ENCODE measurements at regions not wholly inside any gene's neighbourhood (a gene's known extent, or its start where the extent isn't known, plus 50 kb on each side); places are given as distances from the start of the nearest gene placed in this dataset.

DNA sequence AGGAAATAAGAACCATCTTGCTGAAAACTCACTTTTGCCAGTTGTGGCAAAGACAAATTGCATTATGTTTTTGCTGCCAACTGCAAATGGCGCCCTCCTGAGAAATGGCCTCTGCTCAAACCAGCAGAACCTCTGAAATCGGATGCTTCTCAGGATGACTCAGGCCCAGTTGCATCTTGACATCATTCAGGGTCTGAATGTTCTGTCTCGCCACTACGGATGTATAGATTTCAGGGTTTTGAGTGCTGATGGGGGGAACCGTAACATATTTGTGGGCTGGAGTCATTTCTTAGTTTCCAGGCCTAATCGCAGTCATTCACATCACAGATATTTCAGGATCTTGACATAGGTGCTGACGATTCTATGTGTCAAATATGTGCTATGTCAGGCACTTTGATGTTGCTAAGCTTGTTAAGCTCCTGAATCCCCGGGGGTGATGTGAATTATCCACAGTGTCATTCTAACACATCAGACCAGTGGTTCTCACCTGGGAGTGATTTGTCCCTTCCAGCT is 207.1 kb downstream of the NFATC2 start:
- Histone ChIP-seq H2BK20ac (ENCODE audit: low read depth, low read length) (peak overlapping the region; percentile 97), H3K14ac (replicated peaks; ENCODE audit: low read depth, low read length) (peak overlapping the region; percentile 99), H4K91ac (ENCODE audit: insufficient read depth, low read depth, low read length) (peak overlapping the region; percentile 100), H3K56ac (ENCODE audit: extremely low read depth, insufficient read depth, low read length) (peak overlapping the region; percentile 50; the same call in 1 of the 2 replicates), H4K8ac (ENCODE audit: low read depth in 2 of 2, low read length in 2 of 2) (peak overlapping the region; percentile 90 to 98; a peak in 3 of 4 replicates), H3K27ac (ENCODE audit: insufficient read depth, low read length) (peak overlapping the region; percentile 87), H3K9ac (ENCODE audit: low read depth, low read length) (no peak overlapping the region; the same call in 1 of the 2 replicates), H3K23ac (ENCODE audit: low read depth, low read length) (peak overlapping the region; percentile 84; the same call in 1 of the 2 replicates), H2BK5ac (ENCODE audit: low read depth, low read length, poor library complexity, severe bottlenecking) (peak overlapping the region; percentile 96), H3K36me3 (ENCODE audit: control insufficient read depth, insufficient read depth, low read length) (no peaks in the 10 kb centered on the region), H3K18ac (ENCODE audit: low read depth, low read length) (peak overlapping the region; percentile 85), H2AK9ac (replicated peaks; ENCODE audit: low read depth, low read length, poor library complexity) (peak overlapping the region; percentile 56), H2BK15ac (ENCODE audit: low read depth, low read length) (peak overlapping the region; percentile 33; the same call in 1 of the 3 replicates), H2AFZ (replicated peaks; ENCODE audit: low read length, poor library complexity) (no peak overlapping the region), H3K4me2 (ENCODE audit: low read depth, low read length) (peak overlapping the region; percentile 62), H2BK120ac (ENCODE audit: low read depth, low read length) (peak overlapping the region; percentile 97), H3K9me3 (ENCODE audit: control insufficient read depth, insufficient read depth, low read length) (no peaks in the 10 kb centered on the region), H3K4me3 (ENCODE audit: insufficient read depth, low read depth, low read length) (no peak overlapping the region), H4K5ac (ENCODE audit: low read depth, low read length) (peak overlapping the region; percentile 83), H2AK5ac (ENCODE audit: low read depth, low read length) (peak overlapping the region; percentile 89), H3K9me1 (ENCODE audit: insufficient read depth, low read length) (peaks cover 30% of the 10 kb centered on the region), H3K27me3 (ENCODE audit: control insufficient read depth, insufficient read depth, low read length) (no peaks in the 10 kb centered on the region), H4K20me1 (ENCODE audit: insufficient read depth, low read length) (no peaks in the 10 kb centered on the region), H3K4me1 (ENCODE audit: control insufficient read depth, insufficient read depth, low read length) (peaks cover 21% of the 10 kb centered on the region), H3K4ac (ENCODE audit: low read depth, low read length) (peak overlapping the region; percentile 99), H3K79me1 (ENCODE audit: low read depth in 1 of 2, low read length in 2 of 2) (peaks cover 0 to 25% of the 10 kb centered on the region in 2 experiments; a peak in 2 of 4 replicates)
- DNase-seq, result peak; percentile 100
- peak; percentile 90 for ATAC-seq (ENCODE audit: low read depth)
- CTCF ChIA-PET, result no interaction called here
- intact Hi-C loops (cut with micrococcal nuclease), result no loop called here
- BruUV-seq (replicated peaks), result no TSS peak
- in situ Hi-C loops (cut with MboI; ENCODE audit: low sequenced_read_pairs), result no loop called here
- POLR2A ChIA-PET (ENCODE audit: unreplicated experiment), result no interaction called here
- no peak for TF ChIP-seq MXI1 (IDR thresholded peaks at IDR 0.05; ENCODE audit: borderline replicate concordance, low read depth, low read length)
- peak; percentile 87 for TF ChIP-seq NFE2L2 (IDR thresholded peaks at IDR 0.05; ENCODE audit: low read depth, low read length)
- peak; percentile 69 for TF ChIP-seq RCOR1 (IDR thresholded peaks at IDR 0.05; ENCODE audit: insufficient replicate concordance, low read length)
- TF ChIP-seq MAFK (IDR thresholded peaks at IDR 0.05; ENCODE audit: low read depth, low read length), result peak; percentile 80
- TF ChIP-seq POLR2A (IDR thresholded peaks at IDR 0.05; ENCODE audit: low read depth, low read length), result no peak
- TF ChIP-seq CHD1 (IDR thresholded peaks at IDR 0.05; ENCODE audit: low read depth, low read length), result peak; percentile 76; the same call in 1 of the 2 replicates
- no peak for TF ChIP-seq USF2 (IDR thresholded peaks at IDR 0.05; ENCODE audit: low read depth, low read length)
- TF ChIP-seq CEBPB (IDR thresholded peaks at IDR 0.05; ENCODE audit: low read depth, low read length), result peak; percentile 73
- no peak for TF ChIP-seq ELK1 (IDR thresholded peaks at IDR 0.05; ENCODE audit: borderline replicate concordance, low read depth, low read length)
- no peak for TF ChIP-seq RFX5 (IDR thresholded peaks at IDR 0.05; ENCODE audit: low read depth, low read length)
- peak; percentile 39 for TF ChIP-seq BHLHE40 (IDR thresholded peaks at IDR 0.05; ENCODE audit: low read depth, low read length)
- TF ChIP-seq FOS (IDR thresholded peaks at IDR 0.05; ENCODE audit: low read depth, low read length), result peak; percentile 99
- peak; percentile 24; the same call in 1 of the 2 replicates for TF ChIP-seq SMC3 (IDR thresholded peaks at IDR 0.05; ENCODE audit: low read depth, low read length)
- peak; percentile 27 for TF ChIP-seq RAD21 (IDR thresholded peaks at IDR 0.05; ENCODE audit: low read length)
- TF ChIP-seq MAZ (IDR thresholded peaks at IDR 0.05; ENCODE audit: borderline replicate concordance, low read depth, low read length), result peak; percentile 44; the same call in 1 of the 2 replicates
- TF ChIP-seq CTCF (conservative IDR thresholded peaks at IDR 0.05; ENCODE audit: low read depth, low read length), result peak; percentile 24; the same call in 1 of the 2 replicates
- dilution Hi-C loops (cut with HindIII; ENCODE audit: low sequenced_read_pairs, unreplicated experiment), result no loop called here
- WGBS, 2 experiments (ENCODE audit: extremely low coverage in 2 of 2, insufficient read length in 1 of 2), result 0% methylated on average over 3 of the region's 8 CpGs; no CpG with 5 or more reads in 1 of the 2 experiments

Measured in IMR-90 (cell line).